Nephron progenitor cell (in vitro differentiated cells): ENCODE measurements at regions not wholly inside any gene's neighbourhood (a gene's known extent, or its start where the extent isn't known, plus 50 kb on each side); places are given as distances from the start of the nearest gene placed in this dataset.

Experiments
- DNase-seq: peaks from one replicate; pipeline ENCODE4 v3.0.0; 2021
- H3K27ac Mint-ChIP-seq: 2 replicates; pipeline ENCODE4 v1.8.0; 2021; ENCODE audit warnings: mild to moderate bottlenecking, moderate library complexity, mixed read lengths
- H3K27me3 Mint-ChIP-seq: 2 replicates; pipeline ENCODE4 v1.8.0; 2021; ENCODE audit warnings: mild to moderate bottlenecking, low read depth, mixed read lengths; ENCODE audit not compliant: poor library complexity
- H3K36me3 Mint-ChIP-seq: 2 replicates; pipeline ENCODE4 v1.8.0; 2021; ENCODE audit warnings: low read depth, mixed read lengths
- H3K4me1 Mint-ChIP-seq: 2 replicates; pipeline ENCODE4 v1.8.0; 2021; ENCODE audit warnings: mixed read lengths
- H3K4me3 Mint-ChIP-seq: 2 replicates; pipeline ENCODE4 v1.8.0; 2021; ENCODE audit warnings: mild to moderate bottlenecking, moderate library complexity, mixed read lengths
- H3K9me3 Mint-ChIP-seq: 2 replicates; pipeline ENCODE4 v1.8.0; 2021; ENCODE audit warnings: mild to moderate bottlenecking, moderate library complexity, mixed read lengths
- TF ChIP-seq, protein P1 (sequence below): fragments of 200-600 bp; sonication (generic); IDR thresholded peaks from 2 replicates; pipeline ENCODE4 v1.5.0; 2021; ENCODE audit warnings: antibody characterized with exemption

GRCh38 chr20:12936020-12936419 lies 72.8 kb upstream of the SPTLC3 start:
- Mint-ChIP-seq H3K4me3 (no peak overlapping the region), H3K27me3 (peaks cover 3% of the 10 kb centered on the region), H3K27ac (no peak overlapping the region), H3K9me3 (no peaks in the 10 kb centered on the region), H3K4me1 (no peaks in the 10 kb centered on the region), H3K36me3 (no peaks in the 10 kb centered on the region)
- TF ChIP-seq, protein P1, sequence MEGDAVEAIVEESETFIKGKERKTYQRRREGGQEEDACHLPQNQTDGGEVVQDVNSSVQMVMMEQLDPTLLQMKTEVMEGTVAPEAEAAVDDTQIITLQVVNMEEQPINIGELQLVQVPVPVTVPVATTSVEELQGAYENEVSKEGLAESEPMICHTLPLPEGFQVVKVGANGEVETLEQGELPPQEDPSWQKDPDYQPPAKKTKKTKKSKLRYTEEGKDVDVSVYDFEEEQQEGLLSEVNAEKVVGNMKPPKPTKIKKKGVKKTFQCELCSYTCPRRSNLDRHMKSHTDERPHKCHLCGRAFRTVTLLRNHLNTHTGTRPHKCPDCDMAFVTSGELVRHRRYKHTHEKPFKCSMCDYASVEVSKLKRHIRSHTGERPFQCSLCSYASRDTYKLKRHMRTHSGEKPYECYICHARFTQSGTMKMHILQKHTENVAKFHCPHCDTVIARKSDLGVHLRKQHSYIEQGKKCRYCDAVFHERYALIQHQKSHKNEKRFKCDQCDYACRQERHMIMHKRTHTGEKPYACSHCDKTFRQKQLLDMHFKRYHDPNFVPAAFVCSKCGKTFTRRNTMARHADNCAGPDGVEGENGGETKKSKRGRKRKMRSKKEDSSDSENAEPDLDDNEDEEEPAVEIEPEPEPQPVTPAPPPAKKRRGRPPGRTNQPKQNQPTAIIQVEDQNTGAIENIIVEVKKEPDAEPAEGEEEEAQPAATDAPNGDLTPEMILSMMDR = no peak
- DNase-seq = no peak

DNA sequence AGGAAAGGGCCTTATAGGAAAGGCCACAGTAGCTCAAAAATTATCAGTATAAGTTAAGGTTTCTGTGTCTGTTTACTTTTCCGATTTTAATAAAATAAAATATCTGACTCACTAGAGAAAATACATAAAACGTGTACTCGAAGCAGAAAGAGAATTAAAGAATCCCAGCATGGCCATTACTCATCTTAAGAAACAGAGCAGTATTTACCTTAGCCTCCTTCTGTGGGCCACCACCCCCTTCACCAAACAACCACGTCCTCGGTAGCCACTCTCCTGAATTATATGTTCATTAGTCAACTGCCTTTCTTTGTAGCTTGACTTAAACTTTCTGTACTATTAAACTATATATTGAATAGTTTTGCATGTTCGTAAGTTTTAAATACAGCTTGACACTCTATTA lies 72.2 kb upstream of the SPTLC3 start:
- Mint-ChIP-seq H3K27me3 (peaks cover 3% of the 10 kb centered on the region), H3K36me3 (no peaks in the 10 kb centered on the region), H3K4me3 (no peak overlapping the region), H3K9me3 (no peaks in the 10 kb centered on the region), H3K4me1 (no peaks in the 10 kb centered on the region), H3K27ac (no peak overlapping the region)
- TF ChIP-seq, protein P1 = no peak
- no peak for DNase-seq

DNA sequence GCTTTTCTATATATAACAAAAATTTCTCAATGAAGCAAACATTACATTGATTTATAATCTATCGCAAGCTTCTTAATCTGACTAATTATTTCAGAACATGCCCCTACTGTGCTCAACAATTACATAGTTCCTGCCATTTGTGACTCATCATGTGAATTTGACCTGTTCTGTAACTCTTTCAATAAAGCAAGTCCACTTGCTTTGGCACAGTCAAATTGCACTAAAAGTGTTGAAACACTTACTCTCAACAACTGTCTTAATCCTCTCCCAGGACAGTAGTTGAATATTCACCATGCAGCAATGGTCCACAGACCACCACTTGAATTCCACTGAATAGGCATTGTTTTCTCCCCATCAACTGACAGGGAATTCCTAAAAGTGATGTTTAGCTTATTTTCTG lies 67.7 kb upstream of the SPTLC3 start:
- no peak for DNase-seq
- peaks cover 2% of the 10 kb centered on the region for H3K27me3 Mint-ChIP-seq
- H3K27ac Mint-ChIP-seq = no peak overlapping the region
- no peaks in the 10 kb centered on the region for H3K9me3 Mint-ChIP-seq
- H3K36me3 Mint-ChIP-seq = no peaks in the 10 kb centered on the region
- H3K4me1 Mint-ChIP-seq = no peaks in the 10 kb centered on the region
- TF ChIP-seq, protein P1 = no peak
- H3K4me3 Mint-ChIP-seq = no peak overlapping the region

DNA sequence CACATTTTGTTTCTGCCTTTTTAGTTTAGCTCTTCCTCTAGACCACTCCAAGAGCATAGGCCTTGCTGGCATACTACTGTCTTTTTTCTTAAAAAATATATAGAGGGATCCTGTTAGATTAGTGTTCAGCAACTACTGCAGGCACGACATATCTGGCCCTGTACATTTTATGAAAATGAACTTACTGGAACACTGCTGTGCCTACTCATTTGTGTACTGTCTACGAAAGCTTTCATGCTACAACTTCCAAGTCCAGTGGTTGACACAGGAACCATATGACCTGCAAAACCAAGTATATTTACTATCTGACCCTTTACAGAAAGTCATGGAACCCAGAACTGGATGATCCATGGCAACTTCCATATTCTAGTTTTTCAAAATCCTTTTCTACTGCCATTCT lies 66.6 kb upstream of the SPTLC3 start:
- Mint-ChIP-seq H3K27me3 (no peaks in the 10 kb centered on the region), H3K27ac (no peak overlapping the region), H3K36me3 (no peaks in the 10 kb centered on the region), H3K9me3 (no peaks in the 10 kb centered on the region), H3K4me3 (no peak overlapping the region), H3K4me1 (no peaks in the 10 kb centered on the region)
- DNase-seq = no peak
- TF ChIP-seq, protein P1 = no peak

DNA sequence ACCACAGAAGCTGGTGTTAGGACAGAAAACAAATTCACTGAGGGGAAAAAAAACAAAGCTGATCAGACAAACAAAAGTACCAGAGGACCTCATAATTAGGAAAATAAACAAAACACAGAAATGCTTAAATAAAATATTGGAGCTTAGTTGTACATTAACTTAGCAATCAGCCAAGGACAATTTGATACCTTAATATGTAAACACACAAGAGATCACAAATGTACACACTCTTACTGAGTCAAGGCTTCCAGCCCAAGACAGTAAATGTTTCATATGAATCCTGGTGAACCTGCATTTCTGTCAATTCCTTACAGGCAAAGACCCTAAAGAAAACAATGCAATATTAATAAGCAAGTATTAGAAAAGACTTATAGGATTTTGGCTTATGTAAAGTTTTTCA lies 62.0 kb upstream of the SPTLC3 start:
- Mint-ChIP-seq H3K4me1 (no peaks in the 10 kb centered on the region), H3K36me3 (no peaks in the 10 kb centered on the region), H3K9me3 (no peaks in the 10 kb centered on the region), H3K27me3 (peaks cover 3% of the 10 kb centered on the region), H3K4me3 (no peak overlapping the region), H3K27ac (no peak overlapping the region)
- DNase-seq = no peak
- TF ChIP-seq, protein P1 = no peak

DNA sequence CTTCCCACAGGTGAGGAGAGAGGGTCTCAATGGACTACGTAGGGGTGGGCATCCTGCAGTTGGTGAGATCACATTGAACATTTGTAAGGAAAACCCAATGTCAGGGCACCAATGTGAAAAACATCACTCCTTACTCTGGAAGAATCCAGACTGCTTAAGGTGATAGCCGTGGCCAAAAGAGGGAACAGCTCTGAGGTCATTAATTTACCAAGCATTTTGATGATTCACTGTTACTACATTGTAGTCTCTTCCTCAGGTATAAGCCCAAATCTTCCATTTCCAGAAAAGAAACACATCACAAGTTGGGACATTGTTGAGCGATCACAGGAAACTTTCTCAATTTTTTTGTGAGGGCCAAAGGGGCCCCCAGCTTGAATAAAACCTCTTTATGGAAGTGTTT lies 61.1 kb upstream of the SPTLC3 start:
- H3K4me1 Mint-ChIP-seq = no peaks in the 10 kb centered on the region
- no peaks in the 10 kb centered on the region for H3K9me3 Mint-ChIP-seq
- no peak overlapping the region for H3K27ac Mint-ChIP-seq
- H3K27me3 Mint-ChIP-seq = peaks cover 3% of the 10 kb centered on the region
- H3K36me3 Mint-ChIP-seq = no peaks in the 10 kb centered on the region
- DNase-seq = no peak
- H3K4me3 Mint-ChIP-seq = no peak overlapping the region
- TF ChIP-seq, protein P1 = no peak
